GM18505 (cell line): ENCODE measurements at regions not wholly inside any gene's neighbourhood (a gene's known extent, or its start where the extent isn't known, plus 50 kb on each side); places are given as distances from the start of the nearest gene placed in this dataset.

Experiments
- ATAC-seq: cut with Tn5 transposase; IDR thresholded peaks from one replicate; pipeline ENCODE4 v1.9.1; 2021; ENCODE audit not compliant: unreplicated experiment
- POLR2A ChIP-seq: IDR thresholded peaks from 4 replicates; pipeline ENCODE4 v1.6.1; 2011; ENCODE audit warnings: borderline replicate concordance; ENCODE audit not compliant: insufficient read depth, insufficient read length; ENCODE audit errors: extremely low read depth

GRCh38 chr14:61171727-61172126 lies 109.4 kb downstream of the TMEM30B start:
- TF ChIP-seq POLR2A: no peak
- ATAC-seq: no peak

GRCh38 chr14:61168141-61168540 lies 113.0 kb downstream of the TMEM30B start:
- no peak for ATAC-seq
- TF ChIP-seq POLR2A: no peak

- no peak for ATAC-seq
Measured at GRCh38 chr14:61167642-61168041, 113.5 kb downstream of the TMEM30B start.

GRCh38 chr14:61160798-61161197 lies 120.3 kb downstream of the TMEM30B start:
- TF ChIP-seq POLR2A: no peak
- ATAC-seq: no peak

More at GRCh38 chr14:61167642-61168041, 113.5 kb downstream of the TMEM30B start:
- no peak for TF ChIP-seq POLR2A

GRCh38 chr14:61154641-61155040 lies 126.5 kb downstream of the TMEM30B start:
- no peak for TF ChIP-seq POLR2A
- no peak for ATAC-seq

GRCh38 chr14:61153914-61154545 lies 127.1 kb downstream of the TMEM30B start:
- TF ChIP-seq POLR2A: no peak

GRCh38 chr14:61153431-61153830 lies 127.7 kb downstream of the TMEM30B start:
- ATAC-seq: no peak
- TF ChIP-seq POLR2A: no peak

More at GRCh38 chr14:61153914-61154545, 127.1 kb downstream of the TMEM30B start:
- no peak for ATAC-seq

- ATAC-seq: no peak
Measured at GRCh38 chr14:61152851-61153364, 128.2 kb downstream of the TMEM30B start.

GRCh38 chr14:61151251-61151650 lies 129.9 kb downstream of the TMEM30B start:
- no peak for ATAC-seq
- TF ChIP-seq POLR2A: no peak

More at GRCh38 chr14:61152851-61153364, 128.2 kb downstream of the TMEM30B start:
- TF ChIP-seq POLR2A: no peak

GRCh38 chr14:61150851-61151250 lies 130.3 kb downstream of the TMEM30B start:
- no peak for ATAC-seq
- no peak for TF ChIP-seq POLR2A

GRCh38 chr14:61149896-61150295 lies 131.2 kb downstream of the TMEM30B start:
- no peak for TF ChIP-seq POLR2A
- ATAC-seq: no peak

- no peak for TF ChIP-seq POLR2A
- no peak for ATAC-seq
Measured at GRCh38 chr14:61148742-61149350, 132.3 kb downstream of the TMEM30B start.

- TF ChIP-seq POLR2A: no peak
- ATAC-seq: no peak
Measured at GRCh38 chr14:61147831-61148549, 133.1 kb downstream of the TMEM30B start.
